ENCODE measurements at regions not wholly inside any gene's neighbourhood (a gene's known extent, or its start where the extent isn't known, plus 50 kb on each side); places are given as distances from the start of the nearest gene placed in this dataset.

DNA sequence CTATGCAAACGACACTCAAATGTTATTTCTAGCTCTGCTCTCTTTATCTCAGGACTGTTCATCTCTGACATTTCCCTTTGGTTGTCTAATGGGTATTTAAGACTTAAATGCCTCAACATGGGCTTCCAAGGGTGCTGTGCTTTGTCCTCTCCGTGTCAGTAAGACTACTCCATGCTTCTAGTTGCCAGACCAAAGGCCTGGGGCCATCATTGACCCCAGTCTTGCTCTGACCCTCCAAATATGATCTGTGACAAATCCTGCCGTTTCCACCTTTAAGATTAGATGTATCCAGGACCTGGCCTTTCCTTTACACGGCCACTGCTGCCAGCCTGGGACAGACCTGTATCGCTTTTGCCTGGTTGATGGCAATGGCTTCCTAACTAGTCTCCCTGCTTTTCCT, 126.3 kb upstream of the DYRK2 start:
- TF ChIP-seq POLR2A (IDR thresholded peaks at IDR 0.05) (no peak), POLR2AphosphoS5 (IDR thresholded peaks at IDR 0.05; ENCODE audit: insufficient read depth in 1 of 2, low read depth in 1 of 2) (no peak)
- TF ChIP-seq, protein P1, sequence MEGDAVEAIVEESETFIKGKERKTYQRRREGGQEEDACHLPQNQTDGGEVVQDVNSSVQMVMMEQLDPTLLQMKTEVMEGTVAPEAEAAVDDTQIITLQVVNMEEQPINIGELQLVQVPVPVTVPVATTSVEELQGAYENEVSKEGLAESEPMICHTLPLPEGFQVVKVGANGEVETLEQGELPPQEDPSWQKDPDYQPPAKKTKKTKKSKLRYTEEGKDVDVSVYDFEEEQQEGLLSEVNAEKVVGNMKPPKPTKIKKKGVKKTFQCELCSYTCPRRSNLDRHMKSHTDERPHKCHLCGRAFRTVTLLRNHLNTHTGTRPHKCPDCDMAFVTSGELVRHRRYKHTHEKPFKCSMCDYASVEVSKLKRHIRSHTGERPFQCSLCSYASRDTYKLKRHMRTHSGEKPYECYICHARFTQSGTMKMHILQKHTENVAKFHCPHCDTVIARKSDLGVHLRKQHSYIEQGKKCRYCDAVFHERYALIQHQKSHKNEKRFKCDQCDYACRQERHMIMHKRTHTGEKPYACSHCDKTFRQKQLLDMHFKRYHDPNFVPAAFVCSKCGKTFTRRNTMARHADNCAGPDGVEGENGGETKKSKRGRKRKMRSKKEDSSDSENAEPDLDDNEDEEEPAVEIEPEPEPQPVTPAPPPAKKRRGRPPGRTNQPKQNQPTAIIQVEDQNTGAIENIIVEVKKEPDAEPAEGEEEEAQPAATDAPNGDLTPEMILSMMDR (IDR thresholded peaks at IDR 0.05), result no peak
- no peaks in the 10 kb centered on the region for H3K36me3 ChIP-seq
- H3K9me3 ChIP-seq, result no peaks in the 10 kb centered on the region
- H3K27ac ChIP-seq, result no peak overlapping the region
- intact Hi-C loops (cut with DNase I), result no loop called here
- H3K4me3 ChIP-seq, result no peak overlapping the region
- DNase-seq (ENCODE audit: extremely low spot score in 2 of 2), result no peak
- H3K27me3 ChIP-seq, result no peaks in the 10 kb centered on the region
- peaks cover 3% of the 10 kb centered on the region for H3K4me1 ChIP-seq

DNA sequence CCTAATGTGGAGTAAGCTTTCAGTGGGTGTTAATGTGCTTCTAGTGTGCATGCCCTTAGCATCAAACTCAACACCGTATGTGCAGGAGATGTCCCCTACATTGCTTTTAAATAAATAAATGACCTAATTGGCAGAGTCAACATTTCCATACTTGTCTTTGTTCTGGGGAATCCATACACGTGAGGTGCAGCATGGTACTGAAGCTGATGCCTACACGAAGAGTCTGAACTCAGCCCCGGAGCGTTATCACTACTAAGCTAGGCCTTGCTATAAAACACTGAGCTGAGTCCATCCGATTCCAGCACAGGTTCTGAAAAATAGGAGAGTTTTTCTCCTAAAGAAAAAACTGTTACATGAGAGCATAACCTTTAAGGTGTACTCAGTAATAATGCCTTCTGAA, 125.0 kb upstream of the DYRK2 start:
- no peak for DNase-seq (ENCODE audit: extremely low spot score in 2 of 2)
- no peaks in the 10 kb centered on the region for H3K4me1 ChIP-seq
- intact Hi-C loops (cut with DNase I), result no loop called here
- H3K4me3 ChIP-seq, result no peak overlapping the region
- H3K36me3 ChIP-seq, result no peaks in the 10 kb centered on the region
- H3K9me3 ChIP-seq, result no peaks in the 10 kb centered on the region
- no peaks in the 10 kb centered on the region for H3K27me3 ChIP-seq
- no peak overlapping the region for H3K27ac ChIP-seq
- TF ChIP-seq, protein P1 (IDR thresholded peaks at IDR 0.05), result no peak
- TF ChIP-seq POLR2A (IDR thresholded peaks at IDR 0.05), result no peak
- no peak for TF ChIP-seq POLR2AphosphoS5 (IDR thresholded peaks at IDR 0.05; ENCODE audit: insufficient read depth in 1 of 2, low read depth in 1 of 2)

DNA sequence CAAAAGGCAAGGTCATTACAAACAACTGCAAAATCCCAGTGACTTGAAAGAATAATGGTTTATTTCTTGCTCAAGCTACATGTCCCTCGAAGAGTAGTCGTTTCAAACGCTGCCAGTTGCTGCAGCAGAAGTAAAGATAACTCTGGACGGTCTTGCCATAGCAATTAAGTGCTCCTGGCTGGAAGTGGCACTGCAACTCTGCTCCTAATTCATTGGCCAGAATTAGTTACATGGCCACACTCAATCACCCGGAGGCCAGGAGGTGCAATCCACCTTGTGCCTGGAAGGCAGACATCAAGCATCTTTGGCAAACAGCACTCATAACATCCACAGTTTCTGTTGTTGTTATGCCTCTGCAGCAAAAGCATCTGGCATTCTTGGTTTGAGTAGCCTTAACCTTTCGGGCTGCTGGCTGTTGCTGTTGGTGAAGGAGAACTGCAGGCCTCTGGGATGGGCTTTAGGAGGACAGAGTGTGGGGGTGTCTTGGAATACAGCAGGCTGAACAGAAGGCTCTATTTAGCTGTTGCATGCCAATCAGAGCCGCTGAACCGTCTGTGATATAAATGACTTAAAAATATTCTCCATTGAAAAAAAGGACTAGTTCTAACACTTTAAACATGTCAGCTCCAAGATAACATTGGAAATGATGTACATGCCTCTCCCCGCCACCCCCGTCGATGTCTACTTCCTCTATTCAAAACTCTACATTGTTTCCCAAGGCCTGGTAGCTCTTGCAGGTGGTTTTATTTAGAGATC, 123.5 kb upstream of the DYRK2 start:
- no peak for DNase-seq (ENCODE audit: extremely low spot score in 2 of 2)
- TF ChIP-seq, protein P1 (IDR thresholded peaks at IDR 0.05), result no peak
- TF ChIP-seq POLR2AphosphoS5 (IDR thresholded peaks at IDR 0.05; ENCODE audit: insufficient read depth in 1 of 2, low read depth in 1 of 2) (no peak), POLR2A (IDR thresholded peaks at IDR 0.05) (no peak)
- Histone ChIP-seq H3K27me3 (no peaks in the 10 kb centered on the region), H3K27ac (no peak overlapping the region), H3K9me3 (no peaks in the 10 kb centered on the region), H3K36me3 (no peaks in the 10 kb centered on the region), H3K4me3 (no peak overlapping the region), H3K4me1 (no peaks in the 10 kb centered on the region)
- intact Hi-C loops (cut with DNase I), result no loop called here

GRCh38 chr12:67525617-67525884, 123.0 kb upstream of the DYRK2 start:
- Histone ChIP-seq H3K9me3 (no peaks in the 10 kb centered on the region), H3K27ac (no peak overlapping the region), H3K36me3 (no peaks in the 10 kb centered on the region), H3K27me3 (no peaks in the 10 kb centered on the region), H3K4me3 (no peak overlapping the region), H3K4me1 (no peaks in the 10 kb centered on the region)
- DNase-seq (ENCODE audit: extremely low spot score in 2 of 2), result no peak
- intact Hi-C loops (cut with DNase I), result no loop called here
- TF ChIP-seq POLR2AphosphoS5 (IDR thresholded peaks at IDR 0.05; ENCODE audit: insufficient read depth in 1 of 2, low read depth in 1 of 2), result no peak
- TF ChIP-seq, protein P1 (IDR thresholded peaks at IDR 0.05), result no peak
- no peak for TF ChIP-seq POLR2A (IDR thresholded peaks at IDR 0.05)

DNA sequence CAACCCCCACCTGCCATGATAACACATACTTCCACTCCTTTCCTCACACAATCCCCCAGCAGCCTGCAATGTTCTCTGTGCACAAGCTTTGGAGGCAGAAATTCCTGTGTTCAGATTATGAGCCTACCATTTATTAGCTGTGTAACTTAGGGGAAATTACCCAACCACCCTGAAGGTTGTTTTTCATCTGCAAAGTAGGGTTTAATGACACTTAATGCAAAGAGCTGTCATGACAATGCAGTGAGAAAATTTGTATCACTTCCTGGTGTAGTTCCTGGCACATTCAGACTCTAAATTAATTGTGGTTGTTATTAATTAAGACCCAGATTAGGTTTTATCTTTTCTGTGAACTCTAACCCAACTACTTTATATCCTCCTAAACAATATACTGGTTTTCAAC, 122.4 kb upstream of the DYRK2 start:
- H3K27ac ChIP-seq, result no peak overlapping the region
- no peaks in the 10 kb centered on the region for H3K36me3 ChIP-seq
- no peaks in the 10 kb centered on the region for H3K27me3 ChIP-seq
- DNase-seq (ENCODE audit: extremely low spot score in 2 of 2), result no peak
- H3K9me3 ChIP-seq, result no peaks in the 10 kb centered on the region
- no peak overlapping the region for H3K4me3 ChIP-seq
- TF ChIP-seq POLR2AphosphoS5 (IDR thresholded peaks at IDR 0.05; ENCODE audit: insufficient read depth in 1 of 2, low read depth in 1 of 2) (no peak), POLR2A (IDR thresholded peaks at IDR 0.05) (no peak)
- TF ChIP-seq, protein P1 (IDR thresholded peaks at IDR 0.05), result no peak
- intact Hi-C loops (cut with DNase I), result no loop called here
- H3K4me1 ChIP-seq, result no peaks in the 10 kb centered on the region
